Mesodermal cell (in vitro differentiated cells): ENCODE measurements at regions not wholly inside any gene's neighbourhood (a gene's known extent, or its start where the extent isn't known, plus 50 kb on each side); places are given as distances from the start of the nearest gene placed in this dataset.

ENCODE experiments used
- H3K27ac ChIP-seq: 2 replicates; pipeline ENCODE4 v1.7.0; 2013; ENCODE audit warnings: mild to moderate bottlenecking, low read depth, low read length, moderate library complexity; ENCODE audit not compliant: severe bottlenecking
- H3K36me3 ChIP-seq: 2 replicates; pipeline ENCODE4 v1.7.1; 2013; ENCODE audit warnings: mild to moderate bottlenecking, low read length, moderate library complexity; ENCODE audit not compliant: control insufficient read depth, insufficient read depth
- H3K4me1 ChIP-seq: one replicate; pipeline ENCODE4 v1.7.1; 2013; ENCODE audit warnings: mild to moderate bottlenecking, low read length; ENCODE audit not compliant: insufficient read depth, control insufficient read depth, poor library complexity, severe bottlenecking
- H3K4me3 ChIP-seq: 2 replicates; pipeline ENCODE4 v1.7.0; 2013; ENCODE audit warnings: low read length, control low read depth, mild to moderate bottlenecking; ENCODE audit not compliant: insufficient read depth, poor library complexity, severe bottlenecking; ENCODE audit errors: extremely low read depth
- H3K9me3 ChIP-seq: 2 replicates; pipeline ENCODE4 v1.7.1; 2013; ENCODE audit warnings: mild to moderate bottlenecking, low read length, moderate library complexity; ENCODE audit not compliant: control insufficient read depth
- WGBS, 2 experiments: methylation state at CpG; one replicate each; pipeline ENCODE4 v1.1.5; 2013; ENCODE audit warnings: missing lambda C conversion rate in 2 of 2; ENCODE audit not compliant: insufficient coverage in 2 of 2; 5-methylcytosine and 5-hydroxymethylcytosine counted together

GRCh38 chr5:72622170-72622760 is 115.1 kb upstream of the ZNF366 start:
- WGBS, 2 experiments: 90% methylated on average over 2 of the region's 5 CpGs; no CpG with 5 or more reads in 1 of the 2 experiments
- no peaks in the 10 kb centered on the region for H3K9me3 ChIP-seq
- H3K36me3 ChIP-seq: no peaks in the 10 kb centered on the region
- peaks cover 39% of the 10 kb centered on the region for H3K4me1 ChIP-seq
- no peak overlapping the region for H3K4me3 ChIP-seq
- H3K27ac ChIP-seq: no peak overlapping the region

GRCh38 chr5:72621576-72621975 is 114.4 kb upstream of the ZNF366 start:
- Histone ChIP-seq H3K4me3 (no peak overlapping the region), H3K36me3 (no peaks in the 10 kb centered on the region), H3K9me3 (no peaks in the 10 kb centered on the region), H3K4me1 (peaks cover 39% of the 10 kb centered on the region), H3K27ac (no peak overlapping the region)
- 100% methylated on average over 1 of the region's 1 CpG for WGBS, 2 experiments

DNA sequence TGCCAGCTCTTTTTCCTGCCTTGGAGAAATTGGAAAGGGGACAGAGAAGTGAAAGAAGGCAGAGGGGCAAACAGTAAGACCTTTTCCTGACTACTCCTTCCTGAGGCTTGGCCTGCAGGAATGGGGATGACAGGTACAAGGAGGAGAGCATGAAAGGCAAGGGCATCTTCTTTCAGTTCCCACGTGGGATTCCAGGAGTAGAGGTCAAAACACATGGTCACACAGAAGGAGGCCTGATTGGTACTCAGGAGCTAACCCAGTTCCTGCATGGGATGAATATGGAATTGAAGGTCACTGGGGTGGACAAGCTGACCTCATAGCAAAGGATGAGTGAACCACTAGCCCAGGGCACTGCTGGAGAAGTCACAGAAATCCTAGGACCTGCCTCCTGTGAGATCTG is 112.5 kb upstream of the ZNF366 start:
- H3K9me3 ChIP-seq: no peaks in the 10 kb centered on the region
- no peak overlapping the region for H3K4me3 ChIP-seq
- no peaks in the 10 kb centered on the region for H3K36me3 ChIP-seq
- no peak overlapping the region for H3K27ac ChIP-seq
- 63 to 83% methylated on average over 1 of the region's 1 CpG for WGBS, 2 experiments
- H3K4me1 ChIP-seq: peaks cover 26% of the 10 kb centered on the region

GRCh38 chr5:72619251-72619650 is 112.0 kb upstream of the ZNF366 start:
- Histone ChIP-seq H3K27ac (no peak overlapping the region), H3K9me3 (no peaks in the 10 kb centered on the region), H3K36me3 (no peaks in the 10 kb centered on the region), H3K4me3 (no peak overlapping the region), H3K4me1 (peaks cover 24% of the 10 kb centered on the region)
- WGBS, 2 experiments: 67 to 80% methylated on average over 1 to 2 of the region's 2 CpGs

GRCh38 chr5:72618708-72619107 is 111.5 kb upstream of the ZNF366 start:
- no peaks in the 10 kb centered on the region for H3K9me3 ChIP-seq
- no peak overlapping the region for H3K27ac ChIP-seq
- H3K4me1 ChIP-seq: peaks cover 20% of the 10 kb centered on the region

GRCh38 chr5:72615061-72615460 is 107.9 kb upstream of the ZNF366 start:
- Histone ChIP-seq H3K4me3 (no peak overlapping the region), H3K4me1 (no peaks in the 10 kb centered on the region), H3K27ac (no peak overlapping the region), H3K9me3 (no peaks in the 10 kb centered on the region), H3K36me3 (no peaks in the 10 kb centered on the region)

More at GRCh38 chr5:72618708-72619107, 111.5 kb upstream of the ZNF366 start:
- WGBS, 2 experiments: 90 to 92% methylated on average over 3 of the region's 4 CpGs
- no peaks in the 10 kb centered on the region for H3K36me3 ChIP-seq
- H3K4me3 ChIP-seq: no peak overlapping the region

DNA sequence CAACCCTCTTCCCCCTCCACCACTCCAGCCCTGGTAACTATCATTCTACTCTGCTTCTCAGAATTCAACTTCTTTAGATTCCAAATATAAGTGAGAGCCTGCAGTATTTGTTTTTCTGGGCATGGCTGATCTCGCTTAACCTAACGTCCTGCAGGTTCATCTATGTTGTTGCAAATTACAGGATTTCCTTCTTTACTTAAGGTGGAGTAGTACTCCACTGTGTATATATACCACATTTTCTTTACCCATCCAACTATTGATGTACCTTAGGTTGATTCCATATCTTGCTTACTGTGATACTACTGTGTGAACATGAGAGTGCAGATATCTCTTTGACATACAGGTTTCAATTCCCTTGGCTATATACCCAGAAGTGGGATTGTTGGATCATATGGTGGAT is 106.3 kb upstream of the ZNF366 start:
- no peaks in the 10 kb centered on the region for H3K36me3 ChIP-seq
- H3K27ac ChIP-seq: no peak overlapping the region
- H3K4me3 ChIP-seq: no peak overlapping the region
- no peaks in the 10 kb centered on the region for H3K4me1 ChIP-seq
- WGBS, 2 experiments: no CpG with 5 or more reads among the region's 2 CpGs
- no peaks in the 10 kb centered on the region for H3K9me3 ChIP-seq

GRCh38 chr5:72612810-72613209 is 105.6 kb upstream of the ZNF366 start:
- Histone ChIP-seq H3K4me1 (no peaks in the 10 kb centered on the region), H3K36me3 (no peaks in the 10 kb centered on the region), H3K4me3 (no peak overlapping the region), H3K27ac (no peak overlapping the region), H3K9me3 (no peaks in the 10 kb centered on the region)
- 100% methylated on average over 1 of the region's 2 CpGs; no CpG with 5 or more reads in 1 of the 2 experiments for WGBS, 2 experiments

DNA sequence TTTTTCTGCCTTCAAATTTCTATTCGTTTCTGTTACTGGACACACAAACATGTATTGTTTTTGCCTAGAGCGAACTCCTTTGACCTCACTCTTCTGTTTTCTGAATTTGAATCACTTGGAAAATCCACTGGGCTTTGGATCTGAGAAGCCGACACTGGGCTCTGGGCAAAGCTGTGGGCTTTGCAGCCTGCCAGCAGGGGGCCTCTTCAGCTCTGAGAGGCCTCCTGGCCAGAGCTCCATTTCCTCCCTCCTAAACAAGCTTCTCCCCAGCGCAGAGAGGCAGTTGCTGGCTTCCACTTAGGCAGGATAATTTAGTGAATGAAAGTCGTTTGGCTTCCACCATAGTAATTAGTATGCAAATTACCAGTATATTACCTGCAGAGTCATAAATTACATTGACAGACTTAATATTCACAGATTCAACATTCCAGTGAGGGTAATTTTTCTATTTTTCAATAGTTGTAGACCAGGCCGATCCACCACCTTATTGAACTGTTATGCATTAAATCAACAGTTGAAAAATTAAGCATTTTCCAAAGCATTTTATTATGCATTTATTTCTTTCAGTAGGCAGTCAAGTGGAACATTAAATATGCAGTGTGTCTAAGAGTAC is 104.0 kb upstream of the ZNF366 start:
- Histone ChIP-seq H3K4me1 (no peaks in the 10 kb centered on the region), H3K4me3 (no peak overlapping the region)

GRCh38 chr5:72608926-72609325 is 101.7 kb upstream of the ZNF366 start:
- Histone ChIP-seq H3K9me3 (no peaks in the 10 kb centered on the region), H3K36me3 (no peaks in the 10 kb centered on the region), H3K27ac (no peak overlapping the region), H3K4me3 (no peak overlapping the region), H3K4me1 (no peaks in the 10 kb centered on the region)
- WGBS, 2 experiments: 100% methylated on average over 1 of the region's 3 CpGs

More for the DNA sequence above, 104.0 kb upstream of the ZNF366 start:
- no peaks in the 10 kb centered on the region for H3K9me3 ChIP-seq
- no peak overlapping the region for H3K27ac ChIP-seq
- 19 to 32% methylated on average over 3 to 4 of the region's 6 CpGs for WGBS, 2 experiments
- H3K36me3 ChIP-seq: no peaks in the 10 kb centered on the region

DNA sequence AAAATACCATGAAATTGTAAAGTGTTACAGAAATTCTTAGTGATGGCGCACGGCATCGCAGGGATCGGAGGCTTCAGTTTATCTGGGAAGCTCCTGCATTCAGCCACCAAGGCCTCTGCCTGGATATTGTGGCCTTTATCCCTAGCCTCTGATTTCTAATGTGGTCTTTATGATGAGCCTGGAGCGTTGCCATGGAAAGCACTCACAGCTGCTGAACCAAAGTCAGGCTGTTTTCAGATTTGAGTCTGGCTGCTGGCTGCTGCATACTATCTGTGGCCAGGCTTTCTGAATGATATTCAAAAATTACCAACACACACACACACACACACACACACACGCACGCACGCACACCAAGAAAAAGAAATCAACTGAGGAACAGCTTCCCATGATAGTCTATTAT is 101.1 kb upstream of the ZNF366 start:
- WGBS, 2 experiments: 94 to 98% methylated on average over 4 to 5 of the region's 8 CpGs
- peaks cover 3% of the 10 kb centered on the region for H3K4me1 ChIP-seq
- no peaks in the 10 kb centered on the region for H3K9me3 ChIP-seq
- H3K4me3 ChIP-seq: no peak overlapping the region
- no peaks in the 10 kb centered on the region for H3K36me3 ChIP-seq
- no peak overlapping the region for H3K27ac ChIP-seq
